ENCODE measurements at regions not wholly inside any gene's neighbourhood (a gene's known extent, or its start where the extent isn't known, plus 50 kb on each side); places are given as distances from the start of the nearest gene placed in this dataset.
"Not testable (repeated sequence)": the region's sequence is repeated elsewhere in the genome, so short reads cannot be mapped to it uniquely, and the experiment has no call there.

GRCh38 chr1:146863799-146864319 lies 74.3 kb upstream of the NBPF12 start:
- TF ChIP-seq CTCF (IDR thresholded peaks at IDR 0.05; ENCODE audit: borderline replicate concordance, extremely low read depth, low read length, poor library complexity, severe bottlenecking); EZH2 (IDR thresholded peaks at IDR 0.05; ENCODE audit: borderline replicate concordance, low read depth, low read length, severe bottlenecking): not testable (repeated sequence)
